ENCODE measurements at regions not wholly inside any gene's neighbourhood (a gene's known extent, or its start where the extent isn't known, plus 50 kb on each side); places are given as distances from the start of the nearest gene placed in this dataset.
A peak's percentile ranks its signal among the peaks of the same experiment; 100 is the strongest.
"Not testable (repeated sequence)": the region's sequence is repeated elsewhere in the genome, so short reads cannot be mapped to it uniquely, and the experiment has no call there.

DNA sequence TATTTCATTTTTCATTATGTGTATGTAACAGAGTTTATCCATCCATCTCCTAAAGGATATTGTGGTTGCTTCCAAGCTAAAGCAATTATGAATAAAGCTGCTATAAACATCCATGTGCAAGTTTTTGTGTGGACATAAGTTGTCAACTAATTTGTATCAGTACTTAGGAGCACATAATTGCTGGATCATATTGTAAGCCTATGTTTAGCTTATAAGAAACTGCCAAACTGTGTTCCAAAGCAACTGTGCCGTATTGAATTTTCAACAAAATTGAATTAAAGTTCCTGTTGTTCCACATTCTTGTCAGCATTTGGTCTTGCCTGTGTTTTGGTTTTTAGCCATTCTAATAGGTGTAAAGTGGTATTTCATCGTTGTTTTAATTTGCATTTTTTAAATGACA lies 416.9 kb downstream of the SLC6A15 start:
- no peak for DNase-seq

DNA sequence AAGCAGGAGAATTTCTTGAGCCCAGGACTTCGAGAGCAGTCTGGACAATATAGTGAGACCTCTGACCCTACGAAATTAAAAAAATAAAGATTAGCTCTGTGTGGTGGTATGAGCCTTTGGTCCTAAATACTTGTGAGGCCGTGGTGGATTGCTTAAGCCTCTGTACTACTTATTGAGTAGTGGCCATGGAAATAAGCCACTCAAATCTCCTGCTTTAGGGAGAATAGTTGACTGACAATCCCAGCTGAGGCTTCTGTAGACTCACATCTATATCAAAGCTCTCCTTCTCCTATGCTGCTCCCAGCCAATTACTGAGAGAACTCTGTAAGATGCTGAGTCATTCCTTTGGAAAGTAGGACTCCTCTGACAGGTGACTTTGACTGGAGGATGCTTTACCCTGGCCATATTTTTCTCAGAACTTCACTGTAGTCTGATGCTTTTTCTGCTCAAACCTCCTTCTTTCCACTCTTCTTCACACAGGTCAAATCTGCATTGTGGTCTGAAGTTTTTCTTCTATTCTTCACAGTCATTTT lies 420.2 kb downstream of the SLC6A15 start:
- DNase-seq, result peak; percentile 31

DNA sequence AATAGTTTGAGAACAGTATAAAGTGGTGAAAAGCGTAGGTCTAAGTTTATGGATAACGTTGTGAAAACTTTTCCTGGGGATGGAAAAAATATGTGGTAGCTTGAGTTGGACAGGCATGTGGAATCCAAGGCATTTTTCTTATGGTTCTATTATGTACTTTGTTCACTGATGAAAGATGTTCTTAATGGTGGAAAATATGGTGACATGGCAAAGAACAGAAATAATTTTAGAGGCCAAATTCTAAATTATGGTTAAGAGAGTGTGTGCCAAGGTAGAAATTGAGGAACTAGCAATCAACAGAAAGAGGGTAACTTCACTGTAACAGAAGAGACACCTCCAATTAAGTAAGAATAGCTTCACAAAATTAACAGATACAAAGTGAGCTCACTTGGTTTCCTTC lies 427.8 kb downstream of the SLC6A15 start:
- no peak for DNase-seq

DNA sequence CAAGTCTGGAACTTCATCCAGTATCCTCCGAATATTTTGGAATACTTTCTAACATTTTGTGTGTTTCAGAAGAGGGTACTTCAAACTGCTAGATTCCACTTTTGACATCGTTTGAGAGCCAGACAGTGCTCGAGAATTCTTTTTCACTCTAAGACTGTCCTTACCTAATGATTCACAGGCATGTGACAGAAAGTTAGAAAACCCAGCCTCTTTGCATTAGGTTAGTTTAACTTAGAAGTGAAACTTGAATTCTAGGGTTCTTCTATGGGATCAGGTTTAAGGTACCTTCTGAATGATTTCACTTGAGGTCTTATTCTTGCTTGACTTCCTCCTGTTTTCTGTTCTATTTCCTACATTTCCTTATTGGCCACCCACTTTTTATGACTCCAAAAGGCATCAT lies 431.8 kb downstream of the SLC6A15 start:
- no peak for DNase-seq

DNA sequence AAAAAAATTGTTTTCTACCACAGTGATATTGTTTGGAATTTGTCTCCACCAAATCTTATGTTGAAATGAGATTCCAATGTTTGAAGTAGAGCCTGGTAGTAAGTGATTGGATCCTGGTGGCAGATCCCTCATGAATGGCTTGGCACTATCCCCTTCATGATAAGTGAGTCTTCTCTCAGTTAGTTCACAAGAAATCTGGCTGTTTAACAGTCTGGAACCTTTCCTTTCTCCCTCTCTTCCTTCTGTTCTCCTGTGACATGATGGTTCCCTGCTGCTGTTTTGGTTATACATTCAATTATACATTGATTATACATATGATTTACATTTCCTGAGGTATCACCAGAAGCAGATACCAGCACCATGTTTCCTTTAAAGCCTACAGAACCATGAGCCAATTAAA lies 442.2 kb downstream of the SLC6A15 start:
- no peak for DNase-seq

DNA sequence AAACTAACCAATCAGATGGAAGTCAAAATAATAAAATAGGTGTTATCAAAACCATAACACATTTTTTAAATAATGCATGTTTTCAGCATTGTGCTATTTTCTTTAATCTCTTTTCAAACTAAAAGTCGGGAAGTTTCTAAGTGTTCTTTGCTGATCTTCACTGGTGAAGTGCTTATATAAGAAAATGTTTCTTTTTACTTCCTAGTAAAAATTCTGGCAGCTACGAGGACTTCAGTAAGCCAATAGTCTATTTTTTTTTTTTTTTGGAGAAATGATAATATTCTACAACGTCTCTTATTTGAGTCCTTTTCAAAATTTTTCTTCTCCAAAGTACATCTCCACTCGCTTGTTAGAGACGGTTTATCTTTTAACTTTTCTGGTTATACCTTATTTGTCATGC lies 448.0 kb downstream of the SLC6A15 start:
- DNase-seq, result peak; percentile 3

DNA sequence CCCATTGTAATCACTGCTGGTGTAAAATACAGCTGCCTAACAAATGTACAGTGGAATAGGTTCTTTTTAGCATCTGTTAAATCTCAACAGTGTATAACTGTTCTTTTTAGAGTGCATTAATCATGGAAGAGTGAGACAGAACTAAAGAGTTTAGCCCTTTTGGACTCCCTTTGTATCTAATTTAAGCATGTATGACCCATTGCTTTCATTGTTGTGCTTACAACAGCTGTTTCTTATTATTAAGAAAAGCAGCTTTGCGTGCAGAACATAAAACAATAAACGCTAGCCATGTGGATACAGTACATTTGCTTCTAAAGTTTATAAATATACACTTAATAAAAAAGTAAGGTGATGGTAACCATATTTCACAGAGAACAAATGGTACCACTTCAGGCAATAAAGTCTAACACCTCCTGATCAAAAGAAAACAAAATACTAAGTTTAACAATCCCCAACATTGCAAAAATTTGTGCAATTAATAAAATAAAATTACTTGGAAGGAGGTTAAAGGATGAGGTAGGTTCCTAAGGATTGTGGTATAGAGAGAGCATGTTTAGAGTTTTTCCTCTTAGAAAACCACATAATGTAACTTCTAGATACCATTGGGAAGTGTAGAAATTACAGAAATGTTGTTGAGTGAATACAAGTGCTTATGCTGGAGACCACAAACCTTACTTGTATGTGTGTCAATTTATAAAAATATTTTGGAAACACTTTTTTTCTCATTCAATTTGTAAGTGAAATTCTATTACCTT lies 448.7 kb downstream of the SLC6A15 start:
- peak; percentile 61 for DNase-seq

DNA sequence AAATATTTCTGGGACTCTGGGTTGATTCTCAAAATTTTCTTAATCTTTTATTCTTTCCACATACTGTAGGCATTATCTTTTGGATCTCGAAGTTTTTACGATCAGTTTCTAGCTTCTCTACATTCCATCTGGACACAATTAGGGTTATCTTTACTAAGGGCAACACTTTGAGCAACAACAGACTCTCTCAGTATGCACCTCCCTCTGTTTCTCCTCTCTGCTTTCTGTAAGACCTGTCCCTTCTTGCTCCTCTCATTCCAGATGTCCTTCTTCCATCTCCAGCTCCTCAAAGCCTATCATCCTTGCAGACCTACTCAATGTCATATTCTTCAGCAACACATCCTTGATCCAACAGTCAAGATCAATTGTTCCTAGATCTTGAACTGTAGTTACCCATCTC lies 457.0 kb downstream of the SLC6A15 start:
- no peak for DNase-seq

DNA sequence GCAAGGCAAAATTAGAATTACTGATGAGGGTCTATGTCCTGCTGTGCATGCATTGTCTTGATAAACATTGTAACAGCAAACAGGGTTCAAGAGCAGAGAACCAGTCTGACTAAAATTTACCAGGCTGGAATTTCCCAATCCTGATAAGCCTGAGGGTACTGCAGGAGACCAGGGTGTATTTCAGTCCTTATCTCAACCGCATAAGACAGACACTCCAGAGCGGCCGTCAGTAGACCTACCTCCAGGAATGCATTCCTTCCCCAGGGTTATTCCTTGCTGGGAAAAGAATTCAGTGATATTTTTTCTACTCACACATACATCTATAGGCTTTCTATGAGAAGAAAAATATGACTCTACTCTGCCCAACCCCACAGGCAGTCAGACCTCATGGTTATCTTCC lies 466.1 kb downstream of the SLC6A15 start:
- not testable (repeated sequence) for DNase-seq

DNA sequence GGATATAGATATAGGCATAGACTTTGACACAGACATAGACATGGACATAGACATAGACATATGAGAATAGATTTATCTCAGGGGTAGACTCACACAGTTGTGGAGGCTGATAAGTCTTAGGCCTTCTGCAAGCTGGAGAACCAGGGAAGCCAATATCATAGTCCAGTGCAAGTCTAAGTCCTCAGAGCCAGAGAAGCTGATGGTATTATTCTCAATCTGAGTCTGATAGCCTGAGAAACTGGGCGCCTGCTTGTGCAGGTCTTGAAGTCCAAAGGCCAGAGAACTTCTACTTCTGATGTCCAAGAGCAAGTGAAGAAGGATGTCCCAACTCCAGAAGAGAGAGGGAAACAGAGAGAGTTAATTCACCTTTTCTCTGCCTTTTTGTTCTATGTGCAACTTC lies 476.5 kb downstream of the SLC6A15 start:
- no peak for DNase-seq

DNA sequence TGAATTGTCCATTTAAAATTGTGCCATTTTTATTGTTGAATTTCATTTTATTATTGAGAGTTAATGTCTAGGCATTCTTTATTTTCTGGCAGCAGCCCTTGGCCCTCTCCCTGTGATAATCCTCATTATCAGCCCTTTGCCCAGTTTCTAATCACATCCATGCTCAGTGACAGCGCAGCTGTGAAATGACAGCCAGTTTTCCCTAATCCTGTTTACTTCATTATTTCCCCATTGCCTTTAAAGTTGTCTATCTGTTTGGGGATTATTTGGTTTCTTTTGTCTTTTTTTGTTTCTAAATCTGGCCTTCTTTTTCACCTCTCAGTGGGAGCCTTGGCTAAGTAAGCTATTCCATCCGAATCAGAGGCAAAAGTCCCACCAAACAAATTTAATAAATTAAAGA lies 476.9 kb downstream of the SLC6A15 start:
- no peak for DNase-seq

DNA sequence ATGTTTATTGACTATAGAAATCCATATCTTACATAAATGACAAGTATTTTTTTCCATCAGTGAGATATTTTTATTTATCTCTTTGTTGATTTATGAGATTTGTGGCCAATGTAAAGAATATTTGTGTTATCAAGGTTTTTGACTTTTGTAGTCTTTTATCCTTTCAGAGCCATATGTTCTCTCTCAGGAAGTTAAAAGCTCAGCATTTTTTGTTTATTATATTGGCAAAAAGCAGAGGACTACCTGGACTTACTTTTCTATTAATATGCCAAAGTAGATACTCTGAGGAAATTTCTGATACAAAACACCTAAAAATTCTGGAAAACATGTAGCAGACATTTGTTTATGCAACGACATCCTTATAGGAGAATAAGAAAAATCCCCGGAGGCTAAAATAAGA lies 490.3 kb downstream of the SLC6A15 start:
- no peak for DNase-seq

DNA sequence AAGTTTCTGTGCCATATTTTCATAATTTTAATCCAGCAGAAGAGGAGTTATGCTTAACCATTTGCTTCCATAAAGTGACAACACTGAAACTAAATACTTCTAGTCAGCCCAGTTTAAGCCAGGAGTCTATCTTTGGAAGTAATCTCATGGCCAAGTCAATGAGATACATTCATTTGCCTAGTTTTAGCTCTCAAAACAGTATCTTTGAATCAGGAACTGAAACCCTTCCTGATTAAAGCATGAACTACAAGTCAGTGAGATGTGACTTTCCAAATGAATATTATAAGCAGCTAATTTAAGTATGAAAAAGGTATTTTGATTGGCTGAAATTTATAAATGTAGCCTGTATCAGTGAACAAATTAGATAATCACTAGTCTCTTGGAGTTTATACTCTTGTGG lies 491.5 kb downstream of the SLC6A15 start:
- no peak for DNase-seq

DNA sequence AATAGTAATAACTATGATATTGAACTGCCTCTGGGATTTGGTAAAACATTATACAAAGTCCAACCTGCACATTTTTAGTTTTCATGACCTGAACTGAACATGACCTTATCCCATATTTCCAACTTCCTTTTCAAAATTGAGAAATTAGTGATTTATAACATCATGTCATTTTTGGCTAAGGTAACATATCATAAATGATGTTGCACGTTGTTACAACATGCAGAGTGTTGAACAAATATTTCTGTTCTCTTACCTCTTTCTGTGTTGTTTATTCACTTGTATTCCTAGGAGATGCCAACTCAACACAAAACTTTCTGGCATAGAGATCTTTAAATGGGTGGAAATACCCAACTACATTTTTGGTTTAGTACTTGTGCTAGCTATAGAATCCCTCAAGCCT lies 496.0 kb downstream of the SLC6A15 start:
- no peak for DNase-seq

DNA sequence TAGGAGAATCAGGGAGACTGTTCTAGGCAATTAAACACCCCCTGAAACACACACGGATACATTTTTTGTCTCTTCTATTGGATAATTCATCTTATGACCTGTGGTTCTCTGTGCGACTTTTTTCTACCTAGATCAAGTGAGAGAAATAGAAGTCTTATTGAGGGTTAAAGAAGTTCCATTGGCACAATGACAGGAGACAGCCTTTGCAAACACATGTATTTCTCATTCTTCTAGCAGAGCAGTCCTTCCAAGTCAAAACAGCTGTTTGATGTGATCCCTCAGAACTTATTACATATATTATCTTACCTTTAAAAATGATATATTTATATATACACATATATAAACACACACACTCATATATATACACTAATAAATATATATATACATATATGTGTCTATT lies 496.7 kb downstream of the SLC6A15 start:
- DNase-seq, result no peak

DNA sequence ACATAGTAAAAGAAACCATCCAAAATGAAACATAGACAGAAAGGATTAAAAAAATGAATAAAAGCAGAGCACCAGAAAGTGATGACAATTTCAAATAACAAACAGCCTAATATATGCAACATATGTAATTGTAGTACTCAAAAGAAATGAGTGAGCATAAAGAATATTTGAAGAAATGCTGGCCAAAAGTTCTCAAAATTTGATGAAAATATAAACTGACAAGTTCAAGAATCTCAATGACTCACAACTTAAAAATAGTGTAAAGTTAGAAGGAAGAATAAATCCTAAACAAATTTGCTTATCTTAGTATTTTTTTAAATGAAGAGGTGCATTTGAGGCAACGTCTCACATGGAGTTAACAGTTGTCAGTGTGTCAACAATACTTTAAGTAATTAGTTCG lies 498.9 kb downstream of the SLC6A15 start:
- DNase-seq, result no peak

DNA sequence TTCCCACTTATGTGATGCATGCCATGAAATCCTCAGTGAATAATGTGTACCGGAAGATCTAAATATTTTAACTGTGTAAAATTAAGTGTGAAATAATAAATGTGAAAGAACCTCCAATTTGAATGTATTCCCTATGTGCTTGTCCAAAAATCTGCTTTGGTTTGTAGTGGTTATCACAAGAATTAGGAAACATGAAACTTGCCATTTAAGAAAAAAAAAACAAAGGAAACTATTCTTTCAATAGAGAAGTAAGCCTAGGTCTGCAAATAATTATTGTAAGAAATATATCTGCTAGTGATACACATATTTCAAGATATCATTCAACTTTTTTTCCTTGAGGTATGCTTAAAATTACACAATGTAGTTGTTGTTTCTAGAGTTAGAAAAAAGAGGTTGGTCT lies 500.4 kb downstream of the SLC6A15 start:
- DNase-seq, result no peak

DNA sequence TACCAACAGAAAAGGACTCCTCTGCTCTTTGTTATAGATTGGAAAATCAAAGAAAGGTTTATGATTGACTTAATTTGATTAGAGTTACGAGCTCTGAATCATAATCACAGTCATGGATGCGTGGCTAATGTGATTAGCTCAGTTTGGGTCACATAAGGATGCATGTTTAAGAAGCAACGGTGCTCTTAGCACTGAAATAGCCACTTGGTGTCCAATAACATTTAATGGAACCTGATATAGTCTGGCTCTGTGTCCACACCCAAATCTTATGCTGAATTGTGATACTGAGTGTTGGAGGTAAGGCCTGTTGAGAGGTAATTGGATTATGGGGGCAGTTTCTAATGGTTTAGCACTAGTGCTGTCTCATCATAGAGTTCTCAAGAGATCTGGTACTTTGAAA lies 501.6 kb downstream of the SLC6A15 start:
- no peak for DNase-seq

DNA sequence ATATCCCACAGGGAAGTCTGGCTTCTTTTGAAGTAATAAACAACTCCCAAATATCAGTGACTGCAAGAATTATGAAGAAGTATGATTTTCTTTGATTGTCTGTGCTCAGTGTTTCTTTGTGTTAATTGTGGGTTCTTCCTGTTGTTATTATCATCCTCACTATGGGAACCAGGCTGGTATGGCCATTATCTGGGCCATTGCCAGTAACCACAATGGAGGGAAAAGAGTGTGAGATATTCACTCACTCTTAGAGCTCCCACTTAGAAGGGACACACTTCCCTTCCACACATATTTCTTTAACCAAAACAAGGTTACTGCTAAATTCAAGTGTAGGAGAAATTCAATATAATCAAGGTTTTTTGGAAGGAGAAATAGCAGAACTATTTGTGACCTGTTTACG lies 503.7 kb downstream of the SLC6A15 start:
- DNase-seq, result no peak

DNA sequence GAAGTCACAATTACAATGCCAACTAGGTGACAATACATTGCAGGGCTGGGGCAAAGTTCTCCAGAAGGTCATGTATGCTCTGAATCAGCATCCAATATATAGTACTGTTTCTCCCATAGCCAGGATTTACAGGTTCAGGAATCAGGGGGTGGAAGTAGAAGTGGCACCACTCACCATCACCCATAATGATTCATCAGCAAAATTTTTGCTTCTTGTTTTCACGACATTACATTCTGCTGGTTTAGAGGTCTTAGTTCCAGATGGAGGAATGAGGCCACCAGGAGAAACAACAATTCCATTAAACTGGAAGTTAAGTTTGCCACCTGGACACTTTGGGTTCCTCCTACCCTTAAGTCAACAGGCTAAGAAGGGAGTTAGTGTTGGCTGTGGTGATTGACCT lies 505.9 kb downstream of the SLC6A15 start:
- not testable (repeated sequence) for DNase-seq

DNA sequence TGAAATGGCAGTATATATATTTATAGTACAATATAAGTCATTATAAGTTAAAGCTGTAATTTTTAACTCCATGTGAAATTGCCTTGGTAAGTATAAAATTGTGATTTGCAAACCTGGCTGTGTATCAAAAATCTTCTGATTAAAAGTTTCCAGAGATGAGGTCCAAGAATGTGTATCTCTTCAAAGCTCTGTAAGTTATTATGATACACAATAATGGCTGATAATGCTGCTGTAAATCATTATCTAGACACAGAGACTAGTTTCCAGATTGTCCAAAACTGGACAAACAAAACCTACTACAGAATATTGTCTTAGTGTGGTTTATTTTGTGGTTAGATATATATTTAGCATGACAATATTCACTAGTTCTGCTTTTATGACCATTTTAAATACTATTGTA lies 514.8 kb downstream of the SLC6A15 start:
- peak; percentile 24 for DNase-seq

DNA sequence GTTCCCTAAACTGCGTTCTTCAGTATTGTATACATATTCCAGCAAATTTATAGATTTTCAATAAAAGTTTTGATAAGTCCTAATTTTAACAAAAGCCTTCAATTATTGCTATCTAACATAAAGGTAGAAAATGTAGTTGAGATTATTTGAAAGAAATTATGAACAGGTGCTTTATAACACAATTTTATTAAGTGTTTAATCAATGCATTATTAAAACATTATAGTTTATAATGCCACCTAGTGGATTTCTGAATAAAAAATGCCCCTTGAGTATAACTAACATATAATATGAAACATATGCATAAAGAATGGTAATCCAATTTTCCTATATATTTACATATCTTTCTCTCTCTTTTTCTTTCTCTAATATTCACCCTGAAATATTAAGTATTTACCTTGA lies 515.3 kb downstream of the SLC6A15 start:
- no peak for DNase-seq

DNA sequence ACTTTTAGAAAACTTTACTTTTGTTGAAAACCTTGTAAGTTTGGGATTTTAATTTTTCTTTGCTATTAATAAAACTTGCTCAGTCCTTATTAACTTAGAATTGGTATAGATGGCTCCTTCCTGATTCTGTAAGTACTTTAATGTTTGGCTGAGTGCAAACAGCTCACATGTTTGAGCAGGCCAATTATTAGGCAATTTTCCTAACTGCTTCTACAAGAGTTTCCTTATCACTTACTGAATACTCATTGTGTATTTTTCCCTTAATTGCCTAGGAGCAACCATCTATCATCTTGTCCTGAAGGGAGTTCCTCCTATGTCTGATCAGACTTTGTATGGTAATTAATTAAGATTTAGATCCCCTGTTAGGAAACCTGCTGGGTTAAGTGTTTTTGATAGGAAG lies 521.4 kb downstream of the SLC6A15 start:
- DNase-seq, result not testable (repeated sequence)

DNA sequence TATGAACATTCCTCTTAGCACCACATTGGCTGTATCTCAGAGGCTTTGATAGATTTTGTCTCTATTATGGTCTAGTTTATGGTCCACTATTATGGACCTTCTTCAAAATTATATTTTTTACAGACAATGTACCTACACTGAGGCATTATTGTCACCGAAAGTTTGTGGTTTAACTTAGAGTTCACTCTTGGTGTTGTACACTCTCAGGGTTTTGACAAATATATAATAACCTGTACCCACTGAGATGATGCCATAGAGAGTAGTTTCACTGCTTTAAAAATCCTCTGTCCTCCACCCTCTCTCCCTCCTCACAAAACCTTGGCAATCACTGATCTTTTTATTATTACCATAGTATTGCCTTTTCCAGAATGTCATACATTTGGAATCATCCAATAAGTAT lies 528.2 kb downstream of the SLC6A15 start:
- no peak for DNase-seq

DNA sequence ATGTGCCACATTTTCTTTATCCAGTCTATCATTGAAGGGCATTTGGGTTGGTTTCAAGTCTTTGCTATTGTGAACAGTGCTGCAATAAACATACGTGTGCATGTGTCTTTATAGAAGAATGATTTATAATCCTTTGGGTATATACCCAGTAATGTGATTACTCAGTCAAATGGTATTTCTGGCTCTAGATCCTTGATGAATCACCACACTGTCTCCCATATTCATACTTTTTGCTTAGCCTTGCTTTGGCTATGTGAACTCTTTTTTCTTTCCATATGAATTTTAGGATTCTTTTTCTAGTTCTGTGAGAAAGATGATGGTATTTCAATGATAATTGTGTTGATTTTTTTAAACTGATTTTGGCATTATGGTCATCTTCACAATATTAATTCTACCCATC lies 530.1 kb downstream of the SLC6A15 start:
- not testable (repeated sequence) for DNase-seq

Measured in tongue (tissue), 1 donor.